SJSA1 (cell line): ENCODE measurements at regions not wholly inside any gene's neighbourhood (a gene's known extent, or its start where the extent isn't known, plus 50 kb on each side); places are given as distances from the start of the nearest gene placed in this dataset.

Experiments
- DNase-seq, 2 experiments: peaks; one replicate each; pipeline ENCODE4 v3.0.0-alpha.2; 2015 to 2020; ENCODE audit warnings: low spot score in 2 of 2, low read depth in 1 of 2
- H3K27ac ChIP-seq: fragments of 250-450 bp; sonication (Bioruptor Pico); 2 replicates; pipeline ENCODE4 v1.5.1; 2020; ENCODE audit warnings: mild to moderate bottlenecking, moderate library complexity
- H3K27me3 ChIP-seq: fragments of 250-450 bp; sonication (Bioruptor Pico); replicated peaks from 2 replicates; pipeline ENCODE4 v1.5.1; 2020; ENCODE audit warnings: mild to moderate bottlenecking, moderate library complexity
- H3K36me3 ChIP-seq: fragments of 250-450 bp; sonication (Bioruptor Pico); 2 replicates; pipeline ENCODE4 v1.5.1; 2020; ENCODE audit warnings: mild to moderate bottlenecking
- H3K4me1 ChIP-seq: fragments of 250-450 bp; sonication (Bioruptor Pico); replicated peaks from 2 replicates; pipeline ENCODE4 v1.6.1; 2021; ENCODE audit warnings: mild to moderate bottlenecking
- H3K4me3 ChIP-seq: fragments of 250-450 bp; sonication (Bioruptor Pico); 2 replicates; pipeline ENCODE4 v1.5.1; 2020; ENCODE audit warnings: mild to moderate bottlenecking
- H3K9me3 ChIP-seq: fragments of 250-450 bp; sonication (Bioruptor Pico); replicated peaks from 2 replicates; pipeline ENCODE4 v1.5.1; 2020; ENCODE audit warnings: mild to moderate bottlenecking

DNA sequence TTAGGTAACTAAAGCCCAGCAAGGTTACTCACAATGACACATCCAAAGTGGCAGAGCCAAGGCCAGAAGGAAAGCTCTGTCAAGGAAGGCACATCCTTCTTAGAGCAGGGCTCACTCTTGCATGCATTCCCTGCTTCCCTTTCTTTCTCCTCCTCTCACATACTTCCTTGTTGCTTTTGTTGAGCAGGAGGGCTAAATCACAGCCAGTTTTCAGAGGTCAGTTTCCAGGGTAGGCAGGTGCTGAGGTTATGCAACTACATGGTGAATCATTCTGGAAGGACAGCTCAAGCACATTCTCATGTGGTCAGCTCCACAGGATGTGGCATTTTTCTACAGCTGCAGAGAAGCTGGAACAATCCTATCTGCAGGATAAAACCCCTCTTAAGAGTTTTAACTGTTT lies 275.6 kb downstream of the ZNF621 start:
- no peak overlapping the region for H3K27ac ChIP-seq
- H3K36me3 ChIP-seq, result no peaks in the 10 kb centered on the region
- no peaks in the 10 kb centered on the region for H3K9me3 ChIP-seq
- H3K4me1 ChIP-seq, result no peaks in the 10 kb centered on the region
- H3K4me3 ChIP-seq, result no peak overlapping the region
- DNase-seq, result peak in 1 of 2 experiments; percentile 2
- no peaks in the 10 kb centered on the region for H3K27me3 ChIP-seq

DNA sequence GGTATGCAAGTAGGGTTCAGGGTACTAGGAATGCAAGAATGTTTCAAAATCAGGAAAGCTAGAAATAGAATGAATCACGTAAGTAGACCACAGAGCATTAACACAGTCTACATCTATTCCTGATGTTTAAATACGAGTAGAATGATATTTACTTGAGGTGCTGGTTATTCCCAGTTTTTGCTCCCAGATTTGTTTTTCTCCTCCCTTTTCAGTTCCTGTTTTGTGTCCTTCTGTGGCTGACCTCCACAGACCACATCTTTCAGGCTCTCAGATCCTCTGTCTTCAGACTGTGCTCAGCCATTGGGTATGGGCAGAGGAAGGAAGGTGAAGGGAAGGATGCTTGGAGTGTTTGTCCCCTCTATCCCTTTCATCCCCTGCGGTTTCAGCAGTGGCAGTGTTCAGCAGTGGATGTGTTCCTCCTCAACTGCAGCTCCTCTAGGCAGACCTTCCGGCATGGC lies 276.6 kb downstream of the ZNF621 start:
- H3K9me3 ChIP-seq, result no peaks in the 10 kb centered on the region
- no peak for DNase-seq
- no peaks in the 10 kb centered on the region for H3K36me3 ChIP-seq
- H3K27me3 ChIP-seq, result no peaks in the 10 kb centered on the region
- no peak overlapping the region for H3K4me3 ChIP-seq
- no peak overlapping the region for H3K27ac ChIP-seq
- no peaks in the 10 kb centered on the region for H3K4me1 ChIP-seq

DNA sequence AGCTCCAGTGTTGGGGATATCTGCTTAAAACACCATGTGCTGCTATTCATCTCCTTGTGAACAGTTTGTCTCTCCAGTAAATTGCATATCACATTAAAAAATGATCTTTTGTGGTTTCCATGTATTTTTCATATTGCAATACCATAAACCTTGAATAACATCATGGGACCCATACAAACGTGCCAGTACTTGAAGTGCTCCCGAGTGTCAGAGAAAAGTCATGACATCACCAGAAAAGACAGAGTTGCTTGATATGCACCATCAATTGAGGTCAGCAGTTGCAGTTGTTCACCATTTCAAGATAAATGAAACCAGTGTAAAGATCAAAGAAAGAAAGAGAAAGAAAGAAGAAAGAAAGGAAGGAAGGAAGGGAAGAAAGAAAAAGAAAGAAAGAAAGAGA lies 278.6 kb downstream of the ZNF621 start:
- no peaks in the 10 kb centered on the region for H3K9me3 ChIP-seq
- no peaks in the 10 kb centered on the region for H3K36me3 ChIP-seq
- no peak overlapping the region for H3K4me3 ChIP-seq
- no peak overlapping the region for H3K27ac ChIP-seq
- DNase-seq, result no peak
- no peaks in the 10 kb centered on the region for H3K27me3 ChIP-seq
- no peaks in the 10 kb centered on the region for H3K4me1 ChIP-seq

DNA sequence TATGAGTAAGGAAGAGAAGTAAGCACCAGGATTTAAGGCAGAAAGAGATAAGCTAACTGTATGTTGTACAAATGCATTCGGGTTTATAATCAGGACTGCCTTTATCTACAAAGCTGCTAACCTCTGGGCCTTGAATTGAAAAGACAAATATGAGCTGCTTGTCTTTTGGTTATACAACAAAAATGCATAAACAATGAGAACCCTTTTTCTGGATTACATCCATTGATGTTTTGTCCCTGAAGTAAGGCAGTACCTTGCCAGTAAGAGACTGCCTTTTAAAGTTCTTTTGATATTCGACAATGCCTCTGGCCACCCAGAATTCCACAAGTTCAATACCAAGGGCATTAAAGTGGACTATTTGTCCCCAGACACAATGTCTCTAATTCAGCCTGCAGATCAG lies 280.7 kb downstream of the ZNF621 start:
- Histone ChIP-seq H3K9me3 (no peaks in the 10 kb centered on the region), H3K4me1 (no peaks in the 10 kb centered on the region), H3K27ac (no peak overlapping the region), H3K4me3 (no peak overlapping the region), H3K27me3 (no peaks in the 10 kb centered on the region), H3K36me3 (no peaks in the 10 kb centered on the region)
- no peak for DNase-seq

DNA sequence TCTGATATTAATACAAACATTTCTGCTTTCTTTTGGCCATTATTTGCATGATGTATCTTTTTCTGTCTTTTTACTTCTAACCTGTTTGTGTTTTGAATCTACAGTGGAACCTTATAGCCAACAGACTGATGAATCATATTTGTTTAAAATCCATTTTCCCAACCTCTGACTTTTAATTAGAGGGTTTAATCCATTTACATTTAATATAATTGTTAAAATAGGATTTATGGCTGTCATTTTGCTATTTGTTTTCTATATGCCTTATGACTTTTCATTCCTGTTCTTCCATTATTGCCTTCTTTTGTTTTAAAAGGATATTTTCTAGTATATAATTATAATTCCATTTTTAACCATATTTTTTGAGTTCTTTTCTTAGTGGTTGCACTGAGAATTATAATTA lies 286.1 kb downstream of the ZNF621 start:
- H3K4me3 ChIP-seq, result no peak overlapping the region
- no peaks in the 10 kb centered on the region for H3K36me3 ChIP-seq
- no peak for DNase-seq
- H3K27ac ChIP-seq, result no peak overlapping the region
- H3K4me1 ChIP-seq, result no peaks in the 10 kb centered on the region
- no peaks in the 10 kb centered on the region for H3K27me3 ChIP-seq
- H3K9me3 ChIP-seq, result no peaks in the 10 kb centered on the region

DNA sequence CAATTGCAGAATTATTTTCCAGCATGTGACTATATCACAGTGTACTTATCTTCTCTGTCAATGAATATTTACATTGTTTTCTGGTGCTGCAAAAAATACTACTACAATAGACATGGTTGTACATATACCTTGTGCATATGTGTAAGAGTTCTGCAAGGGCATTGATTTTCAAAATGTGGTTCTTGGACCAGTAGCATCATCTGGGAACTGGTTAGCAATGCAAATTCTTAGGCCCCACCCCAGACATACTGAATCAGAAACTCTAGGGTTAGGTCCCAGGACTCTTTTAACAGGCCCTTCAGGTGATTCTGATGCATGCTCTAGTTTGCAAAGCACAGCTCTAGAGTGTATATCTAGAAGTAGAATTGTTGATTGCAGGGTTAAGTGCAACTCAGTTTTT lies 292.3 kb downstream of the ZNF621 start:
- H3K4me3 ChIP-seq, result no peak overlapping the region
- no peaks in the 10 kb centered on the region for H3K9me3 ChIP-seq
- H3K4me1 ChIP-seq, result no peaks in the 10 kb centered on the region

DNA sequence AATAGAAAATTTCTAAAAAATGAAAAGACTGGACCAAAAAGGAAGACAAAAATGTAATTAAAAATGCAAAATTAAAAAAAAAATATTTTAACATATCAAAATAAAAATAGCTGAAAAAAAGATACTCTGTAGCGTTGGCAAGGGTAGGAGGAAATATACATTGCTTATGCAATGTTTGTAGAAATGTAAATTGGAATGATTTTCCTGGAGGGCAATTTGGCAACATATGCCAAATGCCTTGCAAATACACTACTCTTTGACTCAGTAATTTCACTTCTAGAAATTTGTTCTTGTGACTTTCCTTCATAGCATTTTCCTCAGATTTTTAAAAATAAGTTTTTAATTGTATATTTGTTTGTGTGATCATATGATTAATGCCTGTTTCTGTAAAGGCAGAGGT lies 296.6 kb downstream of the ZNF621 start:
- H3K36me3 ChIP-seq, result no peaks in the 10 kb centered on the region
- no peaks in the 10 kb centered on the region for H3K27me3 ChIP-seq
- H3K4me3 ChIP-seq, result no peak overlapping the region
- no peak overlapping the region for H3K27ac ChIP-seq
- no peaks in the 10 kb centered on the region for H3K4me1 ChIP-seq
- no peak for DNase-seq
- H3K9me3 ChIP-seq, result no peaks in the 10 kb centered on the region

More for the DNA sequence above, 292.3 kb downstream of the ZNF621 start:
- H3K27me3 ChIP-seq, result no peaks in the 10 kb centered on the region
- H3K27ac ChIP-seq, result no peak overlapping the region
- H3K36me3 ChIP-seq, result no peaks in the 10 kb centered on the region
- DNase-seq, result no peak

DNA sequence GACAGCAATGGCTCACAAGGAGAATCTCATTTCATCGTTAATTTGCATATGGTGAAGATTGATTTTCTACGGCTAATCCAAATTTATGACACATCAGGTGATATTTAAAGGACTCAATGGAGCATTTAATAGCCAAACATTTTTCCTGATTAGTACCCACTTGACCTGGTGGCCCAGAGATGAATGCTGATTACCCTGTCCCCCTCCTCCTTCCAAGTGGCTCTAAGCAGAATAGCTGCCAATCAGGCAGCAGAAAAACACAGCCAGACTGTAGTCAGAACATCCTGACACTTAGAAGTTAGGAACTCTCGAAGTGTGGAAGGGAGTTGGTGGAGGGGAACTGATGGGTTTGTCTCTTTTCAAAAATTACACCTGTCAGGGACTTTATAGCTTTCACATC lies 302.5 kb downstream of the ZNF621 start:
- no peak overlapping the region for H3K27ac ChIP-seq
- no peak overlapping the region for H3K4me3 ChIP-seq
- no peaks in the 10 kb centered on the region for H3K27me3 ChIP-seq
- no peaks in the 10 kb centered on the region for H3K36me3 ChIP-seq
- no peak for DNase-seq
- no peaks in the 10 kb centered on the region for H3K9me3 ChIP-seq
- H3K4me1 ChIP-seq, result no peaks in the 10 kb centered on the region

DNA sequence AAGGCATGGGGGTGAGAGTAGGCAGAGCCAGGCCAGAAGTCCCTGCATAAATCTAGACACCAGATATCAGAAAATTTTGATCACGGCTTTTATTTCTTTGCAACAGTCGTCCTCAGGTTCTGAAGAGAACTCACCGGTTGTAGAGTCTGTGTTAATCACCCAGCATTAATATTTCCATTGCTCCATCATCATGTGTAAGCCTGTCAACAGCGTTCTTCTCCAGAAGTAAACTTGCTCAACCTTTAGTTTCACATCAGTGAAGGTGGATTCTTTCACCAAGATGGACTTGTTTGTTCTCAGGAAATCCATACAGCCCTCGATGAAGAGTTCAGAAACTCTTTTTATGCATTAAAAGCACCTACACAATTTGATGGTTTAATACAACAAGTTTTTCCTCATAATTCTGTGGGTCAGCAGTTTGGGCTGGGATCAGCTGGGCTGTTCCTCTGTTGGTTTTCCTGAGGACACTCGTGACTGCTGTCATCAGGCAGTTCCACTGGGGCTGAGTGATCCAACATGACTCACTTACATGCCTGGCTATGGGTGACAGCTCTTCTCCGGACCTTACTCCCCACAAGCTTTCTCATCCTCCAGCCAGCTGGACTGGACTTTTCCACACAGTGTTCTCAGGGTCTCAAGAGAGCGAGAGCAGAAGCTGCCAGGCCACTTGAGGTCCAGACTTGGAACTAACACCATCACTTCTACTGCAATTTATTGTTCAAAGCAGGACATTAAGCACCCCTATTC lies 303.4 kb downstream of the ZNF621 start:
- H3K27me3 ChIP-seq, result no peaks in the 10 kb centered on the region
- DNase-seq, result no peak
- H3K36me3 ChIP-seq, result no peaks in the 10 kb centered on the region
- no peak overlapping the region for H3K27ac ChIP-seq
- H3K4me1 ChIP-seq, result no peaks in the 10 kb centered on the region
- H3K4me3 ChIP-seq, result no peak overlapping the region
- H3K9me3 ChIP-seq, result no peaks in the 10 kb centered on the region

DNA sequence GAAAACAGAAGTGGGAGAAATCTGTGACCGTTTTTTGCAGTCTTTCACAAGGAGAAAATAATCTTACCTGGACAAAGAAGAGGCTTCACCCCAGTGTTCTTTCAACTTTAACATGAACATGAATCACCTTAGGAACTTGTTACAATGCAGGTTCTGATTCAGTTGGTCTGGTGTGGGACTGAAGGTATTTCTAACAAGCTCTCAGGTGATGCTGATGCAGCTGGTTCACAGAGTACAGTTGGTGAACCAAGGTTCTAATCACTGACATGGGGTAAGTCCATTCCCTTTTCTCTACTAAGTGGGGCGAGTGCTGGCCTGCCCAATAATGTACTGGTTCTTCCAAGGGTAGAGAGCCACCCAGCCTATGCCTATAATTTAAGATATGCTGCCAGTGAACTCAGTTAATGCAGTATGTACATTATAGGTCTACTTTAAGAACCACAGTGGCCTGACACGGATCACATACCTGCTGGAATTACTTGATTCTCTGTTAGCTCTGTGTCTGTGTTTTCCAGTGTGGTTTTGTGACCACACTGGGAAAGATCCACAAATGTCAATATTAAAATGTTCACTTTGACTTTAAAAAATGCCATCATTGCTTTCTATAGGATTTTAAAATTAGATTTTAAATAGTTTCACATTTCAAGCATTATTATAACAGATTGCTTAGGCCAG lies 304.1 kb downstream of the ZNF621 start:
- Histone ChIP-seq H3K27me3 (no peaks in the 10 kb centered on the region), H3K36me3 (no peaks in the 10 kb centered on the region), H3K4me3 (no peak overlapping the region), H3K9me3 (no peaks in the 10 kb centered on the region), H3K4me1 (no peaks in the 10 kb centered on the region), H3K27ac (no peak overlapping the region)
- DNase-seq, result no peak

DNA sequence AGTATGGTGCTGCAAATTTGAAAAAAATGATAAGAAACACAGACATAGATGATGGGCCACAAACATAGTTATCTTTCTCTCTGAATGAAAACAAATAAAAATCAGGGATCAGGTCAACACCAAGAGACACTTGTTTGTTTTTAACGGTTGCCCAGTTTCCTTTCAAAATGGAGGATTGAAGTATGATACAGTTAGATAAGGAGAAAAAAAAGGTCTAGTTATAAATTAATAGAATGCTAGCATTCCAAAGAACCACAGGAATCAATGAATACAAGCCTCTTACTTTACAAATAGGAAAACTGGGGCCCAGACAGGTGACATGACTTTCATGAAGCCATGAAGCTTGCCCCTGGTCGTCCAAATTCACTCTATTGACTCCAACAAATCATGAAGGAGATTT lies 305.1 kb downstream of the ZNF621 start:
- H3K4me1 ChIP-seq, result no peaks in the 10 kb centered on the region
- H3K36me3 ChIP-seq, result no peaks in the 10 kb centered on the region
- DNase-seq, result no peak

DNA sequence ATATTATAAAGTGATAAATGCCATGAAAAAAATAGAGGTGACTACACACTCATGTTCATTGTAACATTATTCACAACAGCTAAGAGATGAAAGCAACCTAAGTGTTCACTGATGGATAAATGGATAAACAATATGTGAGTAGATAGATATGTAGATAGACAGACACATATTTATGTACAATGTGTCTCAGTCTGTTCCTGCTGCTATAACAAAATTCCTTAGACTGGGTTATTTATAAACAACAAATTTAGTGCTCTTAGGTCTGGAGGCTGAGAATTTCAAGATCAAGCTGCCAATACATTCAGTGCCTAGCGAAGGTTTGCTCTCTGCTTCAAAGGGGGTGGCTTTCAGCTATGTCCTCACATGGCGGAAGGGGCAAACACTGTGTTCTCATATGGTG lies 312.5 kb downstream of the ZNF621 start:
- no peak for DNase-seq
- H3K27ac ChIP-seq, result no peak overlapping the region
- no peaks in the 10 kb centered on the region for H3K4me1 ChIP-seq
- no peaks in the 10 kb centered on the region for H3K9me3 ChIP-seq
- no peaks in the 10 kb centered on the region for H3K36me3 ChIP-seq
- H3K4me3 ChIP-seq, result no peak overlapping the region
- no peaks in the 10 kb centered on the region for H3K27me3 ChIP-seq

More for the DNA sequence above, 305.1 kb downstream of the ZNF621 start:
- no peaks in the 10 kb centered on the region for H3K9me3 ChIP-seq
- H3K27ac ChIP-seq, result no peak overlapping the region
- no peak overlapping the region for H3K4me3 ChIP-seq
- no peaks in the 10 kb centered on the region for H3K27me3 ChIP-seq

DNA sequence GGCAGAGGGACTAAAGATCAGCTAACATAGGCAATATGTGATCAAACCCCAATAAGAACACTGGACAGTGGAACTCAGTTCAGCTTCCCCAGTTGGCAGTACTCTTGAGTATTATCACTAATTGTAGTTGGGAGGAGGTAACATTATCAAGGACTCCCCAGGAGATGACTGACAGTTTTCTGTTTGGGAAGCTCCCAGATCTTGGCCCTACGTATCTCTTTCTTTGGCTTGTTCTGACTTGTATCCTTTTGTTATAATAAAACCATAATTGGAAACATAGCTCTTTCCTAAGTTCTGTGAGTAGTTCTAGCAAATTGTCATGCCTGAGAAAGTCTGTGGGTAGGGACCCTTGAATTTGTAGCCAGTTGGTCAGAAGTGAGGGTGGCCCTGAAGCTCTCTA lies 316.4 kb downstream of the ZNF621 start:
- no peak overlapping the region for H3K27ac ChIP-seq
- DNase-seq, result no peak
- no peaks in the 10 kb centered on the region for H3K9me3 ChIP-seq
- peaks cover 13% of the 10 kb centered on the region for H3K4me1 ChIP-seq
- H3K36me3 ChIP-seq, result no peaks in the 10 kb centered on the region
- no peaks in the 10 kb centered on the region for H3K27me3 ChIP-seq
- H3K4me3 ChIP-seq, result no peak overlapping the region

DNA sequence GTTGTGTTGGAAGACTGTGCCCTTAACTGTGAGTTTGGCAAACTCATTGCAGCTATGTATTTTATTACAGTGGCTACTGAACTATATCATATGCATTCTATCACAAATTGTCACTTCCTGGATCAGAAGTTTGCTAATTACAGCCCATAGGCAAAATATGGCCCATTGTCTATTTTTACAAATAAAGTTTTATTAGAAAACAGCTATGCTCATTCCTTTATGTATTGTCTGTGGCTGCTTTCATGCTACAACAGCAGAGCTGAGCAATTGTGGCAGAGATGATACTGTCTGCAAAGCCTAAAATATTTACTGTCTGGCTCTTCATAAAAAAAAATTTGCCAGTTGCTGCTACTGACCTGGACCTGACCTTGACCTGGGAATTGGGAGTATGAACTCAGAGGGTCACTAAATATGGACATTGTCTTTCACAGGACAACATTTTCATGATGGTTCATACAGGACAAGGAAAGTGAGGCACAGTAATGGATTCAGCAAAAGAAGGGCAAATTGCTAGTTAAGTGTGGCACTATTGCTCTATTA lies 316.9 kb downstream of the ZNF621 start:
- no peaks in the 10 kb centered on the region for H3K9me3 ChIP-seq
- DNase-seq, result no peak
- H3K36me3 ChIP-seq, result no peaks in the 10 kb centered on the region
- H3K27me3 ChIP-seq, result no peaks in the 10 kb centered on the region
- no peak overlapping the region for H3K27ac ChIP-seq
- H3K4me1 ChIP-seq, result peaks cover 13% of the 10 kb centered on the region
- no peak overlapping the region for H3K4me3 ChIP-seq
